A549 (cell line): ENCODE measurements at regions not wholly inside any gene's neighbourhood (a gene's known extent, or its start where the extent isn't known, plus 50 kb on each side); places are given as distances from the start of the nearest gene placed in this dataset.

Source experiments
- CEBPB ChIP-seq, 2 experiments: fragments of >200 bp in 1 of 2; sonication (Bioruptor Twin) in 1 of 2; formaldehyde crosslinking in 1 of 2; IDR thresholded peaks; 2 replicates each; pipeline ENCODE4 v1.6.1; 2012 to 2016
- EHMT2 ChIP-seq: fragments of 200-600 bp; sonication (generic); IDR thresholded peaks from 2 replicates; pipeline ENCODE4 v1.6.1; 2016; ENCODE audit warnings: antibody characterized with exemption, low read depth, mild to moderate bottlenecking, moderate library complexity
- HOXB5 ChIP-seq: fragments of 250-450 bp; sonication (Bioruptor Pico); IDR thresholded peaks from 2 replicates; pipeline ENCODE4 v1.5.0; 2020; ENCODE audit warnings: mild to moderate bottlenecking, moderate library complexity
- SREBF2 ChIP-seq: fragments of 450-650 bp; IDR thresholded peaks from 2 replicates; pipeline ENCODE4 v1.6.1; 2014; ENCODE audit warnings: mild to moderate bottlenecking, moderate library complexity
- TF ChIP-seq, protein P1 (sequence below): fragments of >200 bp; sonication (Bioruptor Twin); formaldehyde crosslinking; IDR thresholded peaks from 3 replicates; pipeline ENCODE4 v1.5.1; 2016

DNA sequence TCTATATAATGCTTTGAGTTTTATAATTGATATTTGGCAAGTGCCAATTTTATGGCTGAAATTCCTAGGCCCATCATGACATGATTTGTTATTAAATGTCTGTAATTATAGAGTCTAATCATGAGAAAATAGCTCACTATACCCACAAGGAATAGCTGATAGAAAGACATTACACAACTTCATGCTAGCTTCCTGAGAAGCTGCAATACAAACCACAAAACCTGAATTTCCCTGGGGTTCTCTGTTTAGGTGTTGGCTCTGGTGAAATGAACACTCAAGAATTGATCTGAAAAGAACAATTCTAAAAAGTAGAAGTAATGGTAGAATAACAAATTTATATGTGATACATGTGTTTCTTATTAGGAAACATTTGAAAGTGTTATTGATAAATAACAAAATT lies 169.6 kb downstream of the GASK1B start:
- TF ChIP-seq, protein P1, sequence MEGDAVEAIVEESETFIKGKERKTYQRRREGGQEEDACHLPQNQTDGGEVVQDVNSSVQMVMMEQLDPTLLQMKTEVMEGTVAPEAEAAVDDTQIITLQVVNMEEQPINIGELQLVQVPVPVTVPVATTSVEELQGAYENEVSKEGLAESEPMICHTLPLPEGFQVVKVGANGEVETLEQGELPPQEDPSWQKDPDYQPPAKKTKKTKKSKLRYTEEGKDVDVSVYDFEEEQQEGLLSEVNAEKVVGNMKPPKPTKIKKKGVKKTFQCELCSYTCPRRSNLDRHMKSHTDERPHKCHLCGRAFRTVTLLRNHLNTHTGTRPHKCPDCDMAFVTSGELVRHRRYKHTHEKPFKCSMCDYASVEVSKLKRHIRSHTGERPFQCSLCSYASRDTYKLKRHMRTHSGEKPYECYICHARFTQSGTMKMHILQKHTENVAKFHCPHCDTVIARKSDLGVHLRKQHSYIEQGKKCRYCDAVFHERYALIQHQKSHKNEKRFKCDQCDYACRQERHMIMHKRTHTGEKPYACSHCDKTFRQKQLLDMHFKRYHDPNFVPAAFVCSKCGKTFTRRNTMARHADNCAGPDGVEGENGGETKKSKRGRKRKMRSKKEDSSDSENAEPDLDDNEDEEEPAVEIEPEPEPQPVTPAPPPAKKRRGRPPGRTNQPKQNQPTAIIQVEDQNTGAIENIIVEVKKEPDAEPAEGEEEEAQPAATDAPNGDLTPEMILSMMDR: no peak
- TF ChIP-seq SREBF2 (no peak), CEBPB (IDR thresholded peaks at IDR 0.05) (no peak), EHMT2 (no peak), HOXB5 (no peak)
